ENCODE measurements at regions not wholly inside any gene's neighbourhood (a gene's known extent, or its start where the extent isn't known, plus 50 kb on each side); places are given as distances from the start of the nearest gene placed in this dataset.

- Histone ChIP-seq H3K27ac (ENCODE audit: low read depth in 1 of 2, low read length in 2 of 2) (no peak overlapping the region), H3K4me1 (ENCODE audit: insufficient read depth, low read length) (peaks cover 3% of the 10 kb centered on the region), H3K27me3 (ENCODE audit: control insufficient read depth in 1 of 2, insufficient read depth in 2 of 2, low read length in 2 of 2) (no peaks in the 10 kb centered on the region), H3K36me3 (ENCODE audit: insufficient read depth, low read length) (no peaks in the 10 kb centered on the region), H3K4me3 (ENCODE audit: low read length) (no peak overlapping the region), H3K9me3 (ENCODE audit: control insufficient read depth in 1 of 2, insufficient read depth in 1 of 2, low read length in 2 of 2) (no peaks in the 10 kb centered on the region)
- Mint-ChIP-seq H3K9me3 (no peaks in the 10 kb centered on the region), H3K36me3 (ENCODE audit: low read depth) (no peaks in the 10 kb centered on the region), H3K27ac (no peak overlapping the region), H3K4me1 (ENCODE audit: low read depth) (peaks cover 29% of the 10 kb centered on the region), H3K4me3 (no peak overlapping the region), H3K27me3 (no peaks in the 10 kb centered on the region)
- DNase-seq (no peak), ATAC-seq (ENCODE audit: poor library complexity) (no peak)
- intact Hi-C loops (cut with DNase I, micrococcal nuclease) = no loop called here
- no peak for TF ChIP-seq CTCF (IDR thresholded peaks at IDR 0.05)
- ChIA-PET POLR2A (interaction anchor here (0.8 kb wide), 1 partner anchor 15 kb away, joined by 5 read pairs; no protein-coding TSS in a partner anchor), CTCF (no interaction called here)
These were observed 88.2 kb upstream of the FRMD6 start for GRCh38 chr14:51563560-51563959.

GRCh38 chr14:51564460-51564859, 87.2 kb upstream of the FRMD6 start:
- no peak overlapping the region for H3K4me3 Mint-ChIP-seq
- no peaks in the 10 kb centered on the region for H3K27me3 ChIP-seq (ENCODE audit: control insufficient read depth in 1 of 2, insufficient read depth in 2 of 2, low read length in 2 of 2)
- H3K27ac ChIP-seq (ENCODE audit: low read depth in 1 of 2, low read length in 2 of 2) = no peak overlapping the region
- no peak overlapping the region for H3K4me3 ChIP-seq (ENCODE audit: low read length)
- POLR2A ChIA-PET = interaction anchor here (0.8 kb wide), 1 partner anchor 16 kb away, joined by 5 read pairs; no protein-coding TSS in a partner anchor
- H3K4me1 ChIP-seq (ENCODE audit: insufficient read depth, low read length) = peaks cover 3% of the 10 kb centered on the region
- no peak for ATAC-seq (ENCODE audit: poor library complexity)
- no peaks in the 10 kb centered on the region for H3K27me3 Mint-ChIP-seq
- CTCF ChIA-PET = no interaction called here
- H3K27ac Mint-ChIP-seq = no peak overlapping the region
- no peak for TF ChIP-seq CTCF (IDR thresholded peaks at IDR 0.05)
- intact Hi-C loops (cut with DNase I, micrococcal nuclease) = no loop called here
- no peaks in the 10 kb centered on the region for H3K9me3 ChIP-seq (ENCODE audit: control insufficient read depth in 1 of 2, insufficient read depth in 1 of 2, low read length in 2 of 2)
- H3K9me3 Mint-ChIP-seq = no peaks in the 10 kb centered on the region
- H3K36me3 Mint-ChIP-seq (ENCODE audit: low read depth) = no peaks in the 10 kb centered on the region
- peaks cover 29% of the 10 kb centered on the region for H3K4me1 Mint-ChIP-seq (ENCODE audit: low read depth)
- H3K36me3 ChIP-seq (ENCODE audit: insufficient read depth, low read length) = no peaks in the 10 kb centered on the region
- DNase-seq = no peak

GRCh38 chr14:51564986-51565604, 86.6 kb upstream of the FRMD6 start:
- H3K27me3 Mint-ChIP-seq = no peaks in the 10 kb centered on the region
- ChIA-PET POLR2A (no interaction called here), CTCF (no interaction called here)
- no peak overlapping the region for H3K4me3 Mint-ChIP-seq
- no peak overlapping the region for H3K27ac ChIP-seq (ENCODE audit: low read depth in 1 of 2, low read length in 2 of 2)
- TF ChIP-seq CTCF (IDR thresholded peaks at IDR 0.05) = no peak
- H3K36me3 ChIP-seq (ENCODE audit: insufficient read depth, low read length) = no peaks in the 10 kb centered on the region
- H3K27ac Mint-ChIP-seq = no peak overlapping the region
- no peaks in the 10 kb centered on the region for H3K9me3 Mint-ChIP-seq
- H3K4me1 ChIP-seq (ENCODE audit: insufficient read depth, low read length) = peaks cover 3% of the 10 kb centered on the region
- no peak for DNase-seq
- H3K4me3 ChIP-seq (ENCODE audit: low read length) = no peak overlapping the region
- no peaks in the 10 kb centered on the region for H3K9me3 ChIP-seq (ENCODE audit: control insufficient read depth in 1 of 2, insufficient read depth in 1 of 2, low read length in 2 of 2)
- H3K4me1 Mint-ChIP-seq (ENCODE audit: low read depth) = peaks cover 29% of the 10 kb centered on the region
- intact Hi-C loops (cut with DNase I, micrococcal nuclease) = no loop called here
- no peaks in the 10 kb centered on the region for H3K27me3 ChIP-seq (ENCODE audit: control insufficient read depth in 1 of 2, insufficient read depth in 2 of 2, low read length in 2 of 2)
- ATAC-seq (ENCODE audit: poor library complexity) = no peak
- no peaks in the 10 kb centered on the region for H3K36me3 Mint-ChIP-seq (ENCODE audit: low read depth)
